Suprapubic skin (tissue), 3 donors: ENCODE measurements at regions not wholly inside any gene's neighbourhood (a gene's known extent, or its start where the extent isn't known, plus 50 kb on each side); places are given as distances from the start of the nearest gene placed in this dataset.

Experiments
- POLR2AphosphoS5 ChIP-seq, 3 donors: sonication (generic); formaldehyde crosslinking; IDR thresholded peaks; one replicate each; pipeline ENCODE4 v1.6.1; 2017; ENCODE audit warnings: antibody characterized with exemption in 3 of 3
- TF ChIP-seq, protein P1 (sequence below), 2 donors: fragments of 200-600 bp in 1 of 2; fragments of 450-650 bp in 1 of 2; sonication (generic) in 1 of 2; IDR thresholded peaks; one replicate each; pipeline ENCODE4 v1.5.1; 2016 to 2019; ENCODE audit warnings: antibody characterized with exemption in 2 of 2, mild to moderate bottlenecking in 1 of 2, moderate library complexity in 1 of 2

DNA sequence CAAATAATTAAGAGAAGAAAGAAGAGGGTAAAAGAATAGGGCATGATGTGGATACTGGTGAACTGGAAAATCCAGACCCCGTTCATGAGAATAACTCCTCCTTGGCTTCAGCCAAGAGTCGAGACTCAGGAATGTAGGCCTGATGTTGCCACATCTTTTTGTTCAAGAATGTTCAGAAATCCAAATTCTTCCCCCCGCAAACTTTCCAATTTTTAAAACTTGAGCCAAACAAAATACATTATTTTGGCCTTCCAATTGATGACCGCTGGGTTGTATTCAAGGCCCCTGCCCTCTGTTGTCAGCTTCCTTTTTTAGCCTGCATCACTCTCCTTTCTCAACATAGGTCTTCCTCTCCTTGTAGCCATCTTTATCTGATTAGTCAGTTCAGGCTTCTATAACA lies 106.1 kb downstream of the TNFAIP3 start:
- no peak for TF ChIP-seq POLR2AphosphoS5 (IDR thresholded peaks at IDR 0.05)
- TF ChIP-seq, protein P1, sequence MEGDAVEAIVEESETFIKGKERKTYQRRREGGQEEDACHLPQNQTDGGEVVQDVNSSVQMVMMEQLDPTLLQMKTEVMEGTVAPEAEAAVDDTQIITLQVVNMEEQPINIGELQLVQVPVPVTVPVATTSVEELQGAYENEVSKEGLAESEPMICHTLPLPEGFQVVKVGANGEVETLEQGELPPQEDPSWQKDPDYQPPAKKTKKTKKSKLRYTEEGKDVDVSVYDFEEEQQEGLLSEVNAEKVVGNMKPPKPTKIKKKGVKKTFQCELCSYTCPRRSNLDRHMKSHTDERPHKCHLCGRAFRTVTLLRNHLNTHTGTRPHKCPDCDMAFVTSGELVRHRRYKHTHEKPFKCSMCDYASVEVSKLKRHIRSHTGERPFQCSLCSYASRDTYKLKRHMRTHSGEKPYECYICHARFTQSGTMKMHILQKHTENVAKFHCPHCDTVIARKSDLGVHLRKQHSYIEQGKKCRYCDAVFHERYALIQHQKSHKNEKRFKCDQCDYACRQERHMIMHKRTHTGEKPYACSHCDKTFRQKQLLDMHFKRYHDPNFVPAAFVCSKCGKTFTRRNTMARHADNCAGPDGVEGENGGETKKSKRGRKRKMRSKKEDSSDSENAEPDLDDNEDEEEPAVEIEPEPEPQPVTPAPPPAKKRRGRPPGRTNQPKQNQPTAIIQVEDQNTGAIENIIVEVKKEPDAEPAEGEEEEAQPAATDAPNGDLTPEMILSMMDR (IDR thresholded peaks at IDR 0.05): no peak
